K562 (cell line): ENCODE measurements at regions not wholly inside any gene's neighbourhood (a gene's known extent, or its start where the extent isn't known, plus 50 kb on each side); places are given as distances from the start of the nearest gene placed in this dataset.

Source experiments
- BACH1 ChIP-seq: fragments of 200-800 bp; sonication (Bioruptor generic); IDR thresholded peaks from 2 replicates; pipeline ENCODE4 v1.6.1; 2016; ENCODE audit warnings: missing genetic modification characterization, missing compliant biosample characterization
- CTBP1 ChIP-seq: fragments of 450-650 bp; IDR thresholded peaks from 2 replicates; pipeline ENCODE4 v1.6.1; 2016; ENCODE audit warnings: borderline replicate concordance
- HINFP ChIP-seq: fragments of 450-650 bp; conservative IDR thresholded peaks from 2 replicates; pipeline ENCODE4 v1.6.1; 2016; ENCODE audit warnings: missing genetic modification characterization, low read depth, mild to moderate bottlenecking, control low read depth, missing compliant biosample characterization
- HNRNPLL ChIP-seq: fragments of 200-400 bp; formaldehyde crosslinking; IDR thresholded peaks from 2 replicates; pipeline ENCODE4 v1.6.1; 2017; ENCODE audit warnings: low read length, low read depth, mild to moderate bottlenecking; ENCODE audit not compliant: poor library complexity, severe bottlenecking
- LEF1 ChIP-seq: fragments of 450-650 bp; IDR thresholded peaks from 2 replicates; pipeline ENCODE4 v1.6.1; 2016; ENCODE audit warnings: mild to moderate bottlenecking
- MED1 ChIP-seq: sonication (generic); formaldehyde crosslinking; IDR thresholded peaks from 2 replicates; pipeline ENCODE4 v1.8.1; 2023; ENCODE audit warnings: missing genetic modification reagents, borderline replicate concordance
- NFRKB ChIP-seq: fragments of 450-650 bp; IDR thresholded peaks from 2 replicates; pipeline ENCODE4 v1.6.1; 2016; ENCODE audit warnings: low read depth
- PHB ChIP-seq: fragments of 250-450 bp; sonication (Bioruptor Pico); IDR thresholded peaks from 2 replicates; pipeline ENCODE4 v1.5.0; 2021
- POLR2AphosphoS2 ChIP-seq: IDR thresholded peaks from 2 replicates; pipeline ENCODE4 v1.6.1; 2012; ENCODE audit warnings: low read length, improper control_type of control experiment
- POLR2AphosphoS5 ChIP-seq: IDR thresholded peaks from 2 replicates; pipeline ENCODE4 v1.6.1; 2011; ENCODE audit warnings: mild to moderate bottlenecking, low read depth, low read length, moderate library complexity; ENCODE audit not compliant: control insufficient read depth, insufficient read depth
- RAD21 ChIP-seq, 2 experiments: fragments of 250-450 bp in 1 of 2; fragments of 450-650 bp in 1 of 2; sonication (Bioruptor Pico) in 1 of 2; formaldehyde crosslinking in 1 of 2; IDR thresholded peaks in 1 of 2; conservative IDR thresholded peaks in 1 of 2; 2 replicates each; pipeline versions ENCODE4 v1.4.0 to v1.8.0; 2020 to 2022; ENCODE audit warnings: mild to moderate bottlenecking in 2 of 2, moderate library complexity in 1 of 2
- REST ChIP-seq, 2 experiments: fragments of 450-650 bp; formaldehyde crosslinking in 1 of 2; IDR thresholded peaks; 2 replicates each; pipeline versions ENCODE4 v1.4.0 to v1.6.1; 2014 to 2020; ENCODE audit warnings: mild to moderate bottlenecking in 2 of 2, borderline replicate concordance in 1 of 2, low read depth in 1 of 2
- SAFB2 ChIP-seq: fragments of 200-400 bp; formaldehyde crosslinking; IDR thresholded peaks from 2 replicates; pipeline ENCODE4 v1.6.1; 2018; ENCODE audit warnings: borderline replicate concordance, low read length, low read depth, moderate library complexity; ENCODE audit not compliant: severe bottlenecking
- ZFP30 ChIP-seq: fragments of 250-450 bp; sonication (Bioruptor Pico); IDR thresholded peaks from 2 replicates; pipeline ENCODE4 v1.8.0; 2022; ENCODE audit warnings: moderate library complexity, mild to moderate bottlenecking, inconsistent platforms, borderline replicate concordance
- ZNF444 ChIP-seq: fragments of 250-450 bp; sonication (Bioruptor Pico); IDR thresholded peaks from 2 replicates; pipeline ENCODE4 v1.4.0; 2020; ENCODE audit warnings: mild to moderate bottlenecking, moderate library complexity
- ZNF57 ChIP-seq: fragments of 450-650 bp; formaldehyde crosslinking; IDR thresholded peaks from 2 replicates; pipeline ENCODE4 v1.4.0; 2020; ENCODE audit warnings: mild to moderate bottlenecking, moderate library complexity

DNA sequence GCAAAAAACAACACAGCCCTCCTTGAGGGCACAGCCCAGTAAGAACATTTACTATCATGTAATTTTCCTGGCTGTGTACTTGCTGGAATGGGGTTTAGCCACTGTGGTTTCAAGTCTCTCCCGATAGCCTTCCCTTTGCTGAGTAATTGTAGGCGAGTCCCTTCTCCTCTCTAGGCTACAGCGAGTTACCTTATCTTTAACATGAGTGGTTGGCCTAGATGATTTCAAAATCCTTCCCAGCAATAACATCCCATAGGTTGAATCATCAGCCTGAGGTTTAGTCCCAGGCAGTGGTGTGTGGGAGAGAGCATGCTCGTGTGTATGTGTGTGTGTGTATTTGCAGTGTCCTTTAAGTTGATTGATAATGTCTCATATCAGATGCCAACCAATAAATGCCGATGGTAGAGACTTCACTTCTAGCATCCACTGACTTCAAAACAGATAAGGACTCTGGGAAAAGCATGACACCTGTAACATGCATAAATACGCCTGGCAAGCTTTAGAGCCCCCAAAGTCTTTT lies 142.9 kb upstream of the ZMIZ1 start (continued):
- TF ChIP-seq REST (IDR thresholded peaks at IDR 0.05; ENCODE audit: borderline replicate concordance), result peak; percentile 4; the same call in 1 of the 2 replicates
- TF ChIP-seq REST (CRISPR knock-in tag; IDR thresholded peaks at IDR 0.05; ENCODE audit: low read depth), result no peak
- no peak for TF ChIP-seq MED1 (CRISPR knock-in tag)
- TF ChIP-seq POLR2AphosphoS2, result no peak
- no peak for TF ChIP-seq ZFP30
- no peak for TF ChIP-seq HINFP (tag)
- TF ChIP-seq SAFB2, result no peak
- TF ChIP-seq RAD21 (CRISPR knock-in tag; conservative IDR thresholded peaks at IDR 0.05 in 1 of 2, IDR thresholded peaks at IDR 0.05 in 1 of 2), result 0 out of 4 replicates have a peak, but pooled peaks of 1 of the 2 experiments have one; percentile 7
- no peak for TF ChIP-seq NFRKB
- no peak for TF ChIP-seq ZNF444 (CRISPR knock-in tag)
- peak; percentile 68; the same call in 1 of the 2 replicates for TF ChIP-seq BACH1 (tag)
- TF ChIP-seq HNRNPLL, result no peak
- no peak for TF ChIP-seq LEF1
- no peak for TF ChIP-seq PHB
- no peak for TF ChIP-seq ZNF57 (CRISPR knock-in tag)
- TF ChIP-seq POLR2AphosphoS5, result no peak
- peak; percentile 58; the same call in 1 of the 2 replicates for TF ChIP-seq CTBP1
